ENCODE measurements at regions not wholly inside any gene's neighbourhood (a gene's known extent, or its start where the extent isn't known, plus 50 kb on each side); places are given as distances from the start of the nearest gene placed in this dataset.
"Not testable (repeated sequence)": the region's sequence is repeated elsewhere in the genome, so short reads cannot be mapped to it uniquely, and the experiment has no call there.

DNA sequence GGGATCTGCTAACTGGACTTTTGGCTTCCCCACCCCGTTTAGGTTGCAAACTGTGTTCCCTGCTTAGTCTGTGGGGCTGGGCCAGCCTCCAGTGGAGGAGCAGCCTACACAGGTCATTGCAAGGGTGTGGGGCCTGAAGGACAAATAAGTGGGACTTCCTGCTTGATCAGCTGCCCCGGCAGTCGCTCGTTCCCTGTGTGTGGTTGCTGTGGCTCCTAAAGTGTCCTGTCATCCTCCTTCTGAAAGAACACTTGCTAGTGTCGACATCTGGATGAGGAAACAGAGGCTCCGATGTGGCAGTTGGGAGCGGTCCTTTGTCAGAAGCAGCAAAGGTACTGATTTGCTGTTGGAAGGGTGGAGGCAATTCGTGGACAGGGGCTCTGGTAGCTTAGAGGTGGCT lies 88.9 kb upstream of the TBCA start:
- Histone ChIP-seq H3K36me3 (ENCODE audit: control insufficient read depth, insufficient read depth, low read length) (no peaks in the 10 kb centered on the region), H3K9me3 (ENCODE audit: control insufficient read depth, insufficient read depth, low read length) (no peaks in the 10 kb centered on the region), H3K4me1 (ENCODE audit: control insufficient read depth, insufficient read depth, low read length) (no peaks in the 10 kb centered on the region), H3K27me3 (ENCODE audit: control insufficient read depth, insufficient read depth, low read length) (peaks cover 29% of the 10 kb centered on the region), H3K9ac (ENCODE audit: low read depth, low read length) (no peak overlapping the region), H3K4me3 (ENCODE audit: low read depth, low read length) (no peak overlapping the region)

DNA sequence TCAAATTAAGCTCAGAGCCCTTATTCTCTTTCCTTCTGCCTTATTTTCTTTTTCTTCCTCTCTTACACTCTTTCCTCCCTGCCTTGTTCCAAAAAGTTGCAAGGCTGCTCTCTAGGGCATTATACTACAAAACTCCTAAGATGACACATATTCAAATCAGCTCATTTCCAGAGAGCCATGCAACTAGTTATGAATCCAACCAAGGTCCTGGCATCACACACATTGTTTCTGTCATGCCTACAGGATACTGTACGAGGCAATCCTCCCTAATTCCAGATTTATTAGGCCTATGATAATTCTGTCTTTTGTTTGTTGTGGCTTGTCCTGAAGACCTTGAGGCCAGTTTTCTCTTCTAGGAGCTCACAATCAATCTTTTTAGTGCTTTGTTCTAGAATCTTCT lies 87.0 kb upstream of the TBCA start:
- H3K9ac ChIP-seq (ENCODE audit: low read depth, low read length) = no peak overlapping the region

GRCh38 chr5:77861576-77861975 lies 85.4 kb upstream of the TBCA start:
- Histone ChIP-seq H3K9me3 (ENCODE audit: control insufficient read depth, insufficient read depth, low read length) (no peaks in the 10 kb centered on the region), H3K4me3 (ENCODE audit: low read depth, low read length) (no peak overlapping the region), H3K36me3 (ENCODE audit: control insufficient read depth, insufficient read depth, low read length) (no peaks in the 10 kb centered on the region), H3K4me1 (ENCODE audit: control insufficient read depth, insufficient read depth, low read length) (no peaks in the 10 kb centered on the region), H3K27me3 (ENCODE audit: control insufficient read depth, insufficient read depth, low read length) (peaks cover 45% of the 10 kb centered on the region), H3K9ac (ENCODE audit: low read depth, low read length) (no peak overlapping the region)

More for the DNA sequence above, 87.0 kb upstream of the TBCA start:
- Histone ChIP-seq H3K4me1 (ENCODE audit: control insufficient read depth, insufficient read depth, low read length) (no peaks in the 10 kb centered on the region), H3K4me3 (ENCODE audit: low read depth, low read length) (no peak overlapping the region), H3K36me3 (ENCODE audit: control insufficient read depth, insufficient read depth, low read length) (no peaks in the 10 kb centered on the region), H3K9me3 (ENCODE audit: control insufficient read depth, insufficient read depth, low read length) (no peaks in the 10 kb centered on the region), H3K27me3 (ENCODE audit: control insufficient read depth, insufficient read depth, low read length) (peaks cover 30% of the 10 kb centered on the region)

DNA sequence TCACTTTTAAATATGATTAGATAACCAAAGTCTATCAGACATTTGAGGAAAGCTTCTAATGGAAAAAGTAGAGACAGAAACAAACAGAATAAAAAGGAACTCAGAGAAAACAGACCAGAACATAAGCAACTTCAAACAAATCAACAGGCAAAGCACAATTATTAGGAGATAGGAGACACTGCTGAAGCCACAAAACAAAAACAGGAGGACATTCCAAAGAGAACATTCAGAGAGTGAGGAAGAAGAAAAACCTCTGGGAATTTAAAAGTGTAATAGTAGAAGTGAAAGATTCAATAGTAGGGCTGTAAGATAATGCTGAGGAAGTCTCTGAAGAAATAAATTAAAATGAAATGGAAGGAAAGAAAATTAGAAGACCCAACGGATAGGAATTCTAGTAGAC lies 83.2 kb upstream of the TBCA start:
- no peak overlapping the region for H3K4me3 ChIP-seq (ENCODE audit: low read depth, low read length)
- no peaks in the 10 kb centered on the region for H3K36me3 ChIP-seq (ENCODE audit: control insufficient read depth, insufficient read depth, low read length)
- H3K9ac ChIP-seq (ENCODE audit: low read depth, low read length) = no peak overlapping the region
- H3K27me3 ChIP-seq (ENCODE audit: control insufficient read depth, insufficient read depth, low read length) = peaks cover 60% of the 10 kb centered on the region
- H3K9me3 ChIP-seq (ENCODE audit: control insufficient read depth, insufficient read depth, low read length) = no peaks in the 10 kb centered on the region
- H3K4me1 ChIP-seq (ENCODE audit: control insufficient read depth, insufficient read depth, low read length) = no peaks in the 10 kb centered on the region

DNA sequence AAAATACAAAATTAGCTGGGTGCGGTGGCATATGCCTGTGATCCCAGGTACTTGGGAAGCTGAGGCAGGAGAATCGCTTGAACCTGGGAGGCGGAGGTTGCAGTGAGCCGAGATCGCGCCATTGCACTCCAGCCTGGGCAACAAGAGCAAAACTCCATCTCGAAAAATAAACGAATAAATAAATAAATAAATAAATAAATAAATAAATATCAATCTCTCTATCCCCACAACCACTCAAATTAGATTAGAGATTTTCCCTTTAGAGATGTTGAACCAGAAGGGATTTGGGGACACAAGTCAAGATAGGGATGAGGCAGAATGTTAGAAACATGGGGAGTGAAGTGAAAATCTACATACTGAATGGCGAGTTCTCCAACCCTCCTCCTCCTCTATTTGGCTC lies 82.5 kb upstream of the TBCA start:
- H3K4me3 ChIP-seq (ENCODE audit: low read depth, low read length); H3K36me3 ChIP-seq (ENCODE audit: control insufficient read depth, insufficient read depth, low read length); H3K4me1 ChIP-seq (ENCODE audit: control insufficient read depth, insufficient read depth, low read length); H3K9ac ChIP-seq (ENCODE audit: low read depth, low read length); H3K9me3 ChIP-seq (ENCODE audit: control insufficient read depth, insufficient read depth, low read length): not testable (repeated sequence)
- peaks cover 60% of the 10 kb centered on the region for H3K27me3 ChIP-seq (ENCODE audit: control insufficient read depth, insufficient read depth, low read length)

- H3K9me3 ChIP-seq (ENCODE audit: control insufficient read depth, insufficient read depth, low read length) = no peaks in the 10 kb centered on the region
- no peak overlapping the region for H3K9ac ChIP-seq (ENCODE audit: low read depth, low read length)
- peaks cover 3% of the 10 kb centered on the region for H3K4me1 ChIP-seq (ENCODE audit: control insufficient read depth, insufficient read depth, low read length)
- H3K27me3 ChIP-seq (ENCODE audit: control insufficient read depth, insufficient read depth, low read length) = peaks cover 72% of the 10 kb centered on the region
- H3K36me3 ChIP-seq (ENCODE audit: control insufficient read depth, insufficient read depth, low read length) = no peaks in the 10 kb centered on the region
- no peak overlapping the region for H3K4me3 ChIP-seq (ENCODE audit: low read depth, low read length)
Measured at GRCh38 chr5:77855369-77855768, 79.2 kb upstream of the TBCA start.

GRCh38 chr5:77853353-77853907 lies 77.3 kb upstream of the TBCA start:
- Histone ChIP-seq H3K4me1 (ENCODE audit: control insufficient read depth, insufficient read depth, low read length) (peaks cover 3% of the 10 kb centered on the region), H3K9me3 (ENCODE audit: control insufficient read depth, insufficient read depth, low read length) (no peaks in the 10 kb centered on the region), H3K27me3 (ENCODE audit: control insufficient read depth, insufficient read depth, low read length) (peaks cover 91% of the 10 kb centered on the region), H3K9ac (ENCODE audit: low read depth, low read length) (no peak overlapping the region), H3K4me3 (ENCODE audit: low read depth, low read length) (no peak overlapping the region), H3K36me3 (ENCODE audit: control insufficient read depth, insufficient read depth, low read length) (no peaks in the 10 kb centered on the region)

DNA sequence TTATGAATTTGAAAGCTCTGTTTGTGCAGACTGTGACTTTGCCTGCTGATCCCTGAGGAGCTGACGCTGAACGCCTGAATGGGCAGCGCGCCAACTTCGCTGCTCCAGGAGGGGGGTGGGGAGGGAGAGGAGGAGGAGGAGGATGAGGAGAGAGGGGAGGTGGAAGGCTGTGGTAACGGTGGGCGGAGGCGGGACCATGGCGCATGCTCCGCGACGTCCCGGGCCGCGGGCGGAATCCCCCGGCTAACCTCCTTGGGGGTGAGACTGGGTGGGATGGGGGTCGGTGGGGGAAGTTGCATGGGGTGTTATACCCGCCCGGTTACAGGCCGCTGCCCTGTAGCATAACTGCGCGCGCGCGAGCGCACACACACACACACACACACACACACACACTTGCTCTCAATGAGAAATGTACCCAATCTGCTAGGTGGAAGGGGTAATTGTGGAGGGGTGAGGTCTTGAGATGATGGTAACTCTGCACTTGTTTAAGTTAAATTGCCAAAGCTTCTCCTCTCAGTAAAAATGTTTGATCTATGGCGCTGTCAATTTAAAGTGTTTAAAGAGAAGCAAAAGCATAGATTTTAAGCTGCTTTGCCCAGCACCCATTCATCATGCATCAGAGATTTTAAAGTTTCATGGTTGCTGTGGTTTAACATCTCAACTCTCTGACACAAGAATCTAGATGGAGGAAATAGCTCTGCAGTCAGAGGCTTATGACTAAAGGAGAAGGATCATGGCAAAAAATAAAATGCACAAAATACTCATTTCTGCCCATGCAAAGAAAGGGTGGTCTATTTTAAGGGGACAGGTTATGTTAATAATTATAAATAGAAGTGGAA lies 76.6 kb upstream of the TBCA start:
- Histone ChIP-seq H3K36me3 (ENCODE audit: control insufficient read depth, insufficient read depth, low read length) (no peaks in the 10 kb centered on the region), H3K4me1 (ENCODE audit: control insufficient read depth, insufficient read depth, low read length) (peaks cover 5% of the 10 kb centered on the region), H3K9me3 (ENCODE audit: control insufficient read depth, insufficient read depth, low read length) (no peaks in the 10 kb centered on the region), H3K27me3 (ENCODE audit: control insufficient read depth, insufficient read depth, low read length) (peaks cover 92% of the 10 kb centered on the region), H3K9ac (ENCODE audit: low read depth, low read length) (no peak overlapping the region), H3K4me3 (ENCODE audit: low read depth, low read length) (peak overlapping the region; percentile 33)

GRCh38 chr5:77852068-77852513 lies 76.0 kb upstream of the TBCA start:
- Histone ChIP-seq H3K27me3 (ENCODE audit: control insufficient read depth, insufficient read depth, low read length) (peaks cover 93% of the 10 kb centered on the region), H3K9me3 (ENCODE audit: control insufficient read depth, insufficient read depth, low read length) (no peaks in the 10 kb centered on the region), H3K4me1 (ENCODE audit: control insufficient read depth, insufficient read depth, low read length) (peaks cover 11% of the 10 kb centered on the region), H3K4me3 (ENCODE audit: low read depth, low read length) (peak overlapping the region; percentile 33), H3K36me3 (ENCODE audit: control insufficient read depth, insufficient read depth, low read length) (no peaks in the 10 kb centered on the region), H3K9ac (ENCODE audit: low read depth, low read length) (no peak overlapping the region)

DNA sequence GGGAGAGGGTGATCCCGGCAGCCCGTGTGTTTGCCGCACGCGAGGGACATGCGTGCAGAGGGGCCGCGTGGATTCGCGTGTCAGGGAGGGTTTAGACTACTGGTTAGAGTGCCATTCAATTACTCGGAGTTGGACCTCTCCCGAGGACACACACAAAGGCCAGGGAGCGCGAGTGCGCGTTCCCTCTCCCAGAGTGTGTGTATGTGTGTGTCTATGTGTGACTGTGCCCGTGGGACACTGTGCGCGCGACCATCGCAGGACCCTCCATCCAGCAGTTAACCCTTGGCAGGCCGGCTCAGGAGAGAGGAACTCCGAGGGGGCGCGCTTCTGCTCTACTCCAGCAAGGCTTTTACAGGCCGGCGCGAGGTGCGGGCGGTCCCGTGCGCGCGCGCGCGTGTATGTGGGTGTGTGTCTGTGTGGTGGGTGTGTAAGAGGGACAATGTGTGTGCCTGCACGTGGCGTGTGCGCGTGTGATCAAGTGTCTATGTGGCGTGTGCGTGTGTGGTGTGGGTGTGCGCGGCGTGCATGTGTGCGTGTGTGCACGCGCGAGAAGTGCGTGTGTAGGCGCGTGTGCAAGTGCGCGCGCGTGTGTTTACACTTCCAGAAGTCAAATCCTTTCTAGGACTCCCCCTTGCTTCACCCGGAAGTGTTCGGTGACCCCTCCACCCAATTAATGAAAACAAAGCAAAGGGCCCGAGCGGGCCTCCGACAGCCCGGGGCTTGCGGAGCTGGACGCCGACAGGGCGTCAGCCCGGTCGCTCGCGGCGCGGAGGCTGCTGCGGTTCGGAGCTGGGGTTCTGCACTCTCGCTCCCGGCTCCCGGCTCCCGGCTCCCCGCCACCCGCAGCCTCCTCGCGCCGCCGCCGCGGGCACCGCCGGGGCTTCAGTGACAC lies 75.3 kb upstream of the TBCA start:
- H3K4me3 ChIP-seq (ENCODE audit: low read depth, low read length) = peak overlapping the region; percentile 63
- peaks cover 93% of the 10 kb centered on the region for H3K27me3 ChIP-seq (ENCODE audit: control insufficient read depth, insufficient read depth, low read length)
- H3K9me3 ChIP-seq (ENCODE audit: control insufficient read depth, insufficient read depth, low read length) = no peaks in the 10 kb centered on the region
- H3K9ac ChIP-seq (ENCODE audit: low read depth, low read length) = no peak overlapping the region
- peaks cover 16% of the 10 kb centered on the region for H3K4me1 ChIP-seq (ENCODE audit: control insufficient read depth, insufficient read depth, low read length)
- H3K36me3 ChIP-seq (ENCODE audit: control insufficient read depth, insufficient read depth, low read length) = no peaks in the 10 kb centered on the region

- Histone ChIP-seq H3K4me3 (ENCODE audit: low read depth, low read length) (peak overlapping the region; percentile 63), H3K27me3 (ENCODE audit: control insufficient read depth, insufficient read depth, low read length) (peaks cover 96% of the 10 kb centered on the region), H3K9ac (ENCODE audit: low read depth, low read length) (no peak overlapping the region), H3K4me1 (ENCODE audit: control insufficient read depth, insufficient read depth, low read length) (peaks cover 19% of the 10 kb centered on the region), H3K36me3 (ENCODE audit: control insufficient read depth, insufficient read depth, low read length) (no peaks in the 10 kb centered on the region), H3K9me3 (ENCODE audit: control insufficient read depth, insufficient read depth, low read length) (no peaks in the 10 kb centered on the region)
Measured at GRCh38 chr5:77850536-77851175, 74.5 kb upstream of the TBCA start.
